ENCODE measurements at regions not wholly inside any gene's neighbourhood (a gene's known extent, or its start where the extent isn't known, plus 50 kb on each side); places are given as distances from the start of the nearest gene placed in this dataset.
"Not testable (repeated sequence)": the region's sequence is repeated elsewhere in the genome, so short reads cannot be mapped to it uniquely, and the experiment has no call there.

DNA sequence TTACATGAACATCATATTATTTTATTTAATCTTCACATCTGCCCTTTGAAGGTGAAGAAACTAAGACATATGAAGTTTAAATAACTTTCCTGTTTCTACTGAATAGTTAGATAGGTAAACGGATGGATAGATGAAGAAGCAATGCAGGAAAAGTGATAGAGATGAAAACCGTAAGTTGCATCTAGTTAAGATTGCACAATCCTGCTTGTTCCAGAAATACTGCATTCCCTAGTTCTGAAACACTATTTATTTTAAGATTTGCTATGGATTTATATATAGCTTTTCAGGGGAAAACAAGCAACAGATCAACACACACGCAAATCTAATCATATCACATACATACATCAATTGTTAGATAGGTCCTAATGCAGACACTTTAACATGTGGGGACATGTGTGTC, 512.7 kb upstream of the C16orf82 start:
- intact Hi-C loops (cut with DNase I) = no loop called here
- DNase-seq = no peak

DNA sequence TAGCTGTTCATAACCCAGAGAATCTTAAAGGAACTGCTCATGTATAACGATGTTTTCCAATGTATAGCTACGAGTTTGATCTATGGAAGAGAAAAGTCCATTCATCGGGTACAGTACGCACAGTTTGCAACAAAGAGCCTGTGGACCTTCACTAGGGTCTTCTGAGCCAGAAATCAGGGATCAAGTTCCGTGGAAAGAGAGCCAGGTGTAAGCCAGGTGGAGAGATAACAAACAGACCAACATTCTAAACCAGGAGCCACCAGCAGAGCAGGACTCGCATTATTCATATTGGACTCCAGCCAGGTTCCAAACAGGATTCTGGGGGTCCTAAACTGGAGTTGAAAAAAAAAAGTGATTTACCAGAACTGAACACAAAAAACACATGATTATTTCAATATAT, 505.4 kb upstream of the C16orf82 start:
- intact Hi-C loops (cut with DNase I) = no loop called here
- no peak for DNase-seq

DNA sequence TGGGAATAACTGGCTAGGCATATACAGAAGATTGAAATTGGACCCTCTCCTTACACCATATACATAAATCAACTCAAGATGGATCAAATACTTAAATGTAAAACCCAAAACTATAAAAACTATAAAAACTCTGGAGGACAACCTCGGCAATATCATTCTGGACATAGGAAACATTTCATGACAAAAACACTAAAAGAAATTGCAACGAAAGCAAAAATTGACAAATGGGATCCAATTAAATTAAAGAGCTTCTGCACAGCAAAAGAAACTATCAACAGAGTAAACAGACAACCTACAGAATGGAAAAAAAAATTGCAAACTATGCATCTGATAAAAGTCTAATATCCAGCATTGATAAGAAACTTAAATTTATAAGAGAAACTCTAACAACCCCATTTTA, 503.7 kb upstream of the C16orf82 start:
- intact Hi-C loops (cut with DNase I) = no loop called here
- DNase-seq = no peak

DNA sequence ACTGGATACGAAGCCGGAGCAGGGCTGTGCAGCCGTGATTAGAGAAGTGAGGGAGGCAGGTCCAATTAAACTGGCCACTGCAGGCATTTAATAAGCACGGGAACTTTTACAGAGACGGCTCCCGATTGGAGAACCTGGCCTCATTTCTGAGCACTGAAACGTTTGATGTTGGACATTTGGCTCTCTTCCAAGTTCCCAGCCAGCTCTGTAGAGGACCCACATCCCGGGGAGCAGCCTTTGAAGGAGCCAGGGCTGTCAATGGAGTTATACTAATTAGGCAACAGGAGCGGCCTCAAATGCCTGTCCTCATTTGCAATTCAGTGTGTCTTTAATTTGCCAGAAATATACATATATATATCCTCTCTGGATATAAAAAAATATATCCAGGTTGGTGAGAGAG, 499.4 kb upstream of the C16orf82 start:
- no peak for DNase-seq
- intact Hi-C loops (cut with DNase I) = no loop called here

DNA sequence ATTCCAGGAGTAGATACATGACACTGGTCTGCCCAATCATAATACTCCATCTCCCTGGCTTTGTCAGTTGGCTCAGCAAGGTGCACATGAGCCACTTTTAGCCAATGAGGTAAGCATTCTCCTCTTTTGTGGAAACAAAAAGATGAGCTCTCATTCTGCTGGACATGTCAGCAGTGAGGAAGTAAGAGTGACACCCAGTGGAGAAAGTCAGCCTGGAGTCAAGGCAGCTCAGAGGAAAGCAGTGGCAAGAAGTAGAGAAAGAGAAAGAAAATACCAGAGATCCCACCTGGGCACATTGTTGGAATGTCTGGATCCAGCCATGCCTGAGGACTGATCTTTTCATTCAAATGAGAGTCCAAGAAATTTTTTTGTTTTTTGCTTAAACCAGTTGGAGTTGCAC, 496.9 kb upstream of the C16orf82 start:
- DNase-seq = peak in 2 of 10 donors; percentile 8 to 15
- intact Hi-C loops (cut with DNase I) = loop anchor here (5.0 kb wide), 1 partner anchor 732 kb away; no protein-coding TSS in a partner anchor

DNA sequence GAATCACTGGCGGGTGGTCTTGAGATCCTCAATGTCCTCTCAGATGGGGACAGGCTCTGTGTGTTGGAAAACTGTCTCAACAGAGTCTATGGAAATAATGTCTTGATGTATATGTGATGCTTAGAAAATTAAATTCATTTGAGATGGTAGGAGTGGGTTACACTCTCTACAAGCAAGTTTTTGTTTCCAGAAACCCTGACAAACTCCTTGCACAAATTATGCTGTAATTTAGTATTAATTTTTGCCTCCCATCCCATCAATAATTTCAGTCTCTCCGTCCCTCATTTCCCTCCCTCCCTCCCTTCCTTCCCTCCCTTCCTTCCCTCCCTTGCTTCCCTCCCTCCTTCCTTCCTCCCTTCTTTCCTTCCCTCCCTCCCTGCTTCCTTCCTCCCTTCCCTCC, 488.0 kb upstream of the C16orf82 start:
- intact Hi-C loops (cut with DNase I) = no loop called here

DNA sequence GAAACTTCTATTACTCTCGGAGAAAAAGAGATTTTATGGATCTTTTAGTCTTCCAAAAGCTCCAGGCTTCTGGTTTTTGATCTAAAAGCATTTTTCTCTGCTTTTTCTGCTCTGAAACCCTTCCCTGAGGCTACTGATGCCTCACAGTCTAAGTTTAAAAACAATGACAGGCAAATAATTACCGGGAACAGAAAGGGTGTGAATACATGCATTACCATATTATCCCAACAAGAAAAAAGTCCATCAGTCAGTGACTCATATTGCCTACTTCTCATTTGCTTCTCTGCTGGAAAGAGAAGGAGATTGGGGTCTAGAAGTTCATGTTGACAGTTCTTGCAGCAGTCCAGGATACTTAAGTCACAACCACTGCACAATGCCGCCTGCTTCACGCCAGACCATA, 482.9 kb upstream of the C16orf82 start:
- intact Hi-C loops (cut with DNase I) = no loop called here
- DNase-seq = no peak

More for the DNA sequence above, 488.0 kb upstream of the C16orf82 start:
- no peak for DNase-seq

DNA sequence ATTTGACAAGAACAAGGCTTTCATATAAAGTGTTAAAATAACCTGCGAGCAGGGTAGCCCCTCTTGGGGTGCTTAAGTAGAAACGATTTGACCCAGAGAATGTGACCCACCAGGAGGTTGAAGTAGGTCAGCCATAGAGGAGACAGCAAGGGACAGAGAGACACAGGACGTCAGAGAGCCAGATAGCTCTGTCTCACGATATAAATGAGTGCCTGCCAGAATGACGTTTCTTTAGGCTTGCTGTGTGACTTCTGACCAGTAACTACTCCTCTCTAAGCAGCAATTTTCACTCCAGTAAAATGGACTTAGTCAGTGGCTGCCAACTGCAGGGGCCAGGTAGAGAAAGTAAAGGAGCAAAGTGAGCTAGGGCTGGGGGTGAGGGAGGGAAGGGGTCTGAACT, 473.0 kb upstream of the C16orf82 start:
- no peak for DNase-seq
- intact Hi-C loops (cut with DNase I) = no loop called here

DNA sequence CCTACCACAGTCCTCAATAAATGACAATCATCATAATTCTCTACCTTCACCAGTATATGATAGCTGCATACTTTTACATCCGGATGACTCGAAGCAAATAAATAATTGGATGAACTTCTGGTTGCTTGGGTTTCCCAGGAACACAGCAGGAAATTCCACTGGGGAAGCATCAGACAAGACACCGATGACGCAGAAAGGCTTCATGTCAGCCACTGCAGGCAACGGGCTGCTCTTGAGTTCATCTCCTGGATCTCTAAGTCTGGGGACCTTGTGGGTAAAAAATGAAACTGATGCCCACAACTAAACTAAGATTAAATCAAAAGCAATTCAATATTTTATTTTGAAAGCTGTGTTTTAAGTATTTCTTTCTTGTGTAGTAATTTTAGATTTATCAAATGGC, 472.1 kb upstream of the C16orf82 start:
- intact Hi-C loops (cut with DNase I) = no loop called here
- no peak for DNase-seq

DNA sequence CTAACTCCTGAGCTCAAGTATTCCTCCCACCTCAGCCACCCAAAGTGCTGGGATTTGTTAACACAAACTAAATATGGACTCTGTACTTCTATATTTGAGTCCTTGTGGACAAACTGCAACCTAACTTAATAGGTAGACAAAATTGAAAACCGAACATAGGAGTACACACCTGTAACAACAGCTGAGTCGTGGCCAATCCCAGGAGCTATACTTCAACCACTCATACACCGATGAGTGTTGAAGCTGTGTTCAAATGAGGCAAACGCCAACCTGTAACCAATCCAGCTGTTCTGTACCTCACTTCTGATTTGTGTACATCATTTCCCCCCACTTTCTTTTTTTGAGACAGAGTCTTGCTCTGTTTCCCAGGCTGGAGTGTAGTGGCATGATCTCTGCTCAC, 471.5 kb upstream of the C16orf82 start:
- intact Hi-C loops (cut with DNase I) = no loop called here
- no peak for DNase-seq

DNA sequence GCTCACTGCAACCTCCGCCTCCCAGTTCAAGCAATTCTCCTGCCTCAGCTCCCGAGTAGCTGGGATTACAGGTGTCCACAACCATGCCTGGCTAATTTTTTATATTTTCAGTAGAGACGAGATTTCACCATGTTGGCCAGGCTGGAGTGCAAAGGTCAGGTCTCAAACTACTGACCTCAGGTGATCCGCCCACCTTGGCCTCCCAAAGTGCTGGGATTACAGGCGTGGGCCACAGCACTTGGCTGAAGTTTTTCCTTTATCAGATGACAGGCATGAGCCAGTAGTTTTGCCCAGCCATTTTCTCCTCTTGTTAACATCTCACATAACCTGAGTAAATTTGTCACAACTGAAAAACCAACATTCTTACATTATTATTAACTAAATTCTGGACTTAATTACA, 470.7 kb upstream of the C16orf82 start:
- DNase-seq; intact Hi-C loops (cut with DNase I): not testable (repeated sequence)

DNA sequence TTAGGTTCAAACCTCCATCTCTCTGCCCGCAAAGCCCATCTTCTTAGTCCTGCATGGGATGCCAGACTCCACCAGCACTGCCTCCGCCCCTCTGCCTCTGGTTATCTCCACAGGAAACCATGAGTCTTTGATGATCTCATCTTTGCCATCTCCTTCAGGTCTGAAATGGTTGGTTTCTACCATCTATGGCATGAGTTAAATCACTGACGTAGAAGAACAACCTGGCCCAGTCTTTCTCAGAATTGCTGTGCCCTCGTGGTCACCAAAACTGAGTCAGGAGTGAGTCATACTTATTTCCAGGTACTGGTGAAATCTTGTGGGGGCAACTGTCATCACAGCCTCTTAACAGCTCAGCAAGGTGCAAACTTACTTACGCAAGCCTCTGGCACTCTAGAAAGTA, 468.7 kb upstream of the C16orf82 start:
- intact Hi-C loops (cut with DNase I) = no loop called here

DNA sequence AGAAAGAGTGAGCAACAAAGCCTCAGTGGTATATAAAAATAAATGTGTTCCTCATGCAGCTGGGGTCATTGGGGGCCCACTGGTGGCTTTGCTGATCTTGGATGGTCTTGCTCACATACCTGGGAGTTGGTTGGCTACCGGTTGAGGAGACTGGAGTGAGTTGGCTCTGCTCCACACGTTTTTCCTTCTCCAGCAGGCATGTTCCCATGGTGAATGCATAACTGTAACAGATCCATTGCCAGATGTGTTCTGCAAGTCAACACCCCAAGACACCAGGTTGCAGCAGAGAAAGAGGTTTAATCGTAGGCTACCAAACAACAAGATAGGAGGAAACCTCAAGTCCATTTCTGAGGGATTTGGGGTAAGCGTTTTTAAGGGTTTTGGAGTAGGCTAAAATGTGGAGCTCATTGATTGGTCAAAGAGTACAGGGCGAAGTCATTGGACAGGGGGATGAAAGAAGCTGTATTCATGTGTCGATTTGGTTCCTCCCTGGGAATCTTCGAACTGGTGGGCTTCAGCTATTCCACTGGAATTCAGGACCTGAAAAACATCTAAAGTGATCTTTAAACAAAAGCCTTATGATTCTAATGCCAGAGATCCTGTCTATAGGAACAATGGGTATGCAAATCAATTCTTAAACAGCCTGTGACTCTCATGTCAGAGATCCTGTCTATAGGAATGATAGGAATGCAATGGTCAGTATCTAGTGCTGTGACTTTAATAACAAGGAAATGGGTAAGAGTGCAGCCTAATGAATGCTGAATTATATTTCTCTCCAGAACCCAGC, 467.5 kb upstream of the C16orf82 start:
- no peak for DNase-seq
- intact Hi-C loops (cut with DNase I) = no loop called here

More for the DNA sequence above, 468.7 kb upstream of the C16orf82 start:
- no peak for DNase-seq

DNA sequence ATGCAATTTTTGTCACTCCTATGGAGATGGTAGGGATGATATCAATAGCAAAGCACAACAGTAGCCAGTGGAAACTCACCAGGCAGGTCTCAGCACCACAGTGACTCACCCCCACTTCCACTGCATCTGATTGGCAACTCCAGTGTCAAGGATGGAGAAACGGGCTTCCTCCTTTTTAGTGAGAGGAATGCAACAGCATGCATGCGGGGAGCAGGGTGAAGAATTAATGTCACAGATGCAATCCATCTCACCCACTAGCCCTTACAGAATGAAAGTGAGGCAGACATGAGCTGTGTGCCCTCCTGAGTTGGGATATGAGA, 467.0 kb upstream of the C16orf82 start:
- intact Hi-C loops (cut with DNase I) = no loop called here
- DNase-seq = no peak

DNA sequence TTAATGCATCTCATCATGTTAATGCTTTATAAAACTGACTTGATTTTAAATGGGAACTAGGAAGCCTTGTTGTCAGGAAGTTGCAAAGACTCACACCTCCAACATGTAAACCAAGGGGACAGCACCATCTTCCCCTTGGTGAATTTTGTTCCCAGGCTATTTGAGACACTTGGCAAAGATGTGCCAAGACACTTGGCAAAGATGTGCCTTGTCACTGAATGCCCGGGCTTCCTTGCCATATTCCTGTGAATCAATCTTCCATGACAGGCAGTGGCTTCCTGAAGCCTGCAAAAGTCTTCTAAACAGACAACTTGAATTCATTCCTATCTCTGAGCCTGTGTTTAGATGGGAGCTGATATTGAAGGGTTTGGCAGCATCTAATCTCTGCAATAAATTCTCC, 465.4 kb upstream of the C16orf82 start:
- intact Hi-C loops (cut with DNase I) = no loop called here
- no peak for DNase-seq

DNA sequence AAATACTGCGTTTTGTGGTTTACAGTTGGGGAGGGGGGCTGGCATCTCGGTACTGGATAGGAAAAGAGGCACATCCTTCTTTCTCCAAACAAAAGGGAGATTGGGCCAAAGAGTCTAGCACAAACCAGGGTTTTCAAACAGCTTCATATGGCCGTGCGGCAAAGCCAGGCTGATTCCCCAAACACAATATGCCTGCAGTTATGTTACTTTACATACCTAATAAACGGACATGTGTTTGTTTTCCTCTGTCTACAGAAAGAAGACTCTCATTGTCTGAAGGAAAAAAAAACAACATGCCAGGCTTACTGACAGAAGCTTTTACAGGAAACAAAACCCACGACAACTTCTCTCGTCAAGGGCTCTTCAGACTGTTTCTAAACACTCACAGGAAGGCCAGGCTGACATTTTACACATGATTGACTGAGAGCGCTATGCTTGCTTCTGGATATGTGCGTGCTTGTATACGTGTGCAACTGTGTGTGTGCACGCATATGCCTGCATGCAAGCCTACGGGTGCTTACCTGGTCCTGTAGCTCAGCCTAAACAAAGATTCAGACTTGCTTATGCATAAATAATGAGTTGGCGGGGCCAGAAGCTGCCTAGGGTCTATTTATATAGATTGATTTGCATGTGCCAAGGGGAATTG, 461.0 kb upstream of the C16orf82 start:
- DNase-seq = no peak
- intact Hi-C loops (cut with DNase I) = no loop called here

DNA sequence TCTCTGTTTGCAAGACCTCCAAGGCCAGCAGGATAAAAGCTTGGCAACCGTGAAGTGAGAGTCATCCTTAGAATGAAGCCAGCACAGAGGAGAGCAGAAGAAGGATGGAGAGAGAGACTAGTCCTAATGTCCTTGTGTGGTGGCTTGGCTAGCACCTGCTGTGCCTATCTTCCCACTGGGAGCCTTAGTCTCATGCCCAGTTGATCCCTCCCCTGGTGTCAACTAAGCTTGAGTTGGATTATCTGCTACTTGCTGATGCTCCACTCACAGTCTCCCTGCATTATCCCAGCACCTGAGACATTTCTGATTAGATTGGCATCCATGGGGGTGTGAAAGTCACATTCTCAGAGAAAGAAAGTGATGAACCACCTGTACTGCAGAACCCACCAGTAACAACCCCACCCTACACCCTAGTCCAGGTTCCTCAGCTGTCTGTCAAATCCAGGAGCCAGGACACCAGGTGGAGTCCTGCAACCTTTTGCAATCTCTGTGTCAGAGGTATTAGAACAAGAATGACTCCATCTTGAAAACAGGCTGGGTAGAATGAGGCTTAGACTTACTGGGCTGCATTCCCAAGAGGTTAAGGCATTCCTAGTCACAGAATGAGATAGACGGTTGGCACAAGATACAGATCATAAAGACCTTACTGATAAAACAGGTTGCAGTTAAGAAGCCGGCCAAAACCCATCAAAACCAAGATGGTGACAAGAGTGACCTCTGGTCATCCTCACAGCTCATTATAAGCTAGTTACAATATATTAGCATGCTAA, 460.2 kb upstream of the C16orf82 start:
- no peak for DNase-seq
- intact Hi-C loops (cut with DNase I) = no loop called here

DNA sequence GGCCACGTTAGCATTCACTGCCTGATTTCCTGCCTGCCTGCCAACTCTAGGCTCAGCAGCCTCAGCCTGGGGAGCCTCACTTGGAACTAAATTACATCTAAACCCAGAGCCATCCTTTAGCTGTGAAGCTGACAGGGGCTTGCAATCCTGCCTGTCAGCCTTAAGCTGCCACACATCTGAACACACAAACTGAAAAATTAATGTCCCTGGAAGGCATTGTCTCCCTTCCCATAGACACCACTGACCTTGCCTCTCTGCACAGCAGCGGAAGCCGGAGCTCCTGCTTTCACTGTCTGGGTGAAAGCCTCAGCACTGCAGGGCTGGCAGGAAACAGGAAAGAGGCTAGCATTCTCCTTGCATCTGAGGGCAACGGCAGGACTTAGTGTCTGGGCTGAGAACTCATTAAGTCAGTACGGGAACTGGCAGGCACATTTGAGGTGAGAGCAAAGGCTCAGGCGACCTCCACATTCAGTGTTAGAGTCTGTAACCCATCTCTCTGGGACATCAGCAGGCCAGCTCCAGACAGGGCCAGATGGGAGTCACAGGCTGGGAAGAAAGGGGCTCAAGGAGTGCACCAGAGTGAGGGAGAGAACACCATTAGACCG, 452.4 kb upstream of the C16orf82 start:
- DNase-seq = no peak
- intact Hi-C loops (cut with DNase I) = no loop called here

DNA sequence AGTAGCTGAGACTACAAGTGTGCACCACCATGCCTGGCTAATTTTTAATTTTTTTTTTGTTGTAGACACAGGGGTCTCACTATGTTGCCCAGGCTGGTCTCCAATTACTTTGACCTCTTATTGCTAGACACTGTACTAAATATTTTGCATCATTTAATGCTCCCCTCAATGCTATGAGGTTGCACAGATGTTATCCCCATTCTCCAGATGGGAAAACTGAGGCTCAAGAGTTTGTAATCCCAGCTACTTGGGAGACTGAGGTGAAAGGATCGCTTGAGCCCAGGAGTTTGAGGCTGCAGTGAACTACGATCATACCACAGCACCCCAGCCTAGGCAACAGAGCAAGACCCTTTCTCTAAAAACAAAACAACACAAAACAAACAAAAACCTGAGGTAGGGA, 443.3 kb upstream of the C16orf82 start:
- no peak for DNase-seq
- intact Hi-C loops (cut with DNase I) = no loop called here

DNA sequence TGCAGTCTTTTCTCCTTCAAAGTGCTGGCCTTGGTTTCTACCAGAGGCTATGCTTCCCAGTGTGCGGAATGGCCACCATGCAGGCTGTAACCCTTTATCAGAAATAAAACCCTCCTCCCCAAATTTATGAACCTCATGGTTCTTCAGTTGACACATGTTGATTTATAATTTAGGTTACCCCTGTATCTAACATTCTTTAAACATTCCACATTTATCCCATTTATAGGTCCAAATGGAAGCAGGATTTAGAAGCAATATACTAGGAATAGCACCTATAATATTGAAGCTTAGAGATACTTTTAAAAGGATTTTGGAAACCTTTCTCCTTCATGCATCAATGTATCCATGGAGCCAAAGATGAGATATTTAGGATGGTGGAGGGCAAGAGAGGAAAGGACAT, 438.8 kb upstream of the C16orf82 start:
- no peak for DNase-seq
- intact Hi-C loops (cut with DNase I) = no loop called here

DNA sequence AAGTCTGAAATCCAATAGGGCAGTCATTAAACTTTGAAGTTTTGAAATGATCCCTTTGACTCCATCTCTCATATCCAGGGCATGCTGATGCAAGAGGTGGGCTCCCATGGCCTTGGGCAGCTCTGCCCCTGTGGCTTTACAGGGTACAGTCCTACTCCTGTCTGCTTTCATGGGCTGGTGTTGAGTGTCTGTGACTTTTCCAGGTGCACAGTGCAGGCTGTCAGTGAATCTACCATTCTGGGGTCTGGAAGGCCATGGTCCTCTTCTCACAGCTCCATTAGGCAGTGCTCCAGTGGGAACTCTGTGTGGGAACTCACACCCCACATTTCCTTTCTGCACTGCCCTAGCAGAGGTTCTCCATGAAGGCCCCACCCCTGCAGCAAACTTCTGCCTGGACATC, 435.4 kb upstream of the C16orf82 start:
- DNase-seq; intact Hi-C loops (cut with DNase I): not testable (repeated sequence)
